Stimulated activated naive B cell treated with anti-CD40 and anti-IgM and Interleukin-4, amounts not matched to agents 10 μg/mL and 1 μg/mL and 100 μg/mL, for 72 hours (primary cell): ENCODE measurements at regions not wholly inside any gene's neighbourhood (a gene's known extent, or its start where the extent isn't known, plus 50 kb on each side); places are given as distances from the start of the nearest gene placed in this dataset.
"Not testable (repeated sequence)": the region's sequence is repeated elsewhere in the genome, so short reads cannot be mapped to it uniquely, and the experiment has no call there.

ENCODE experiments used
- ATAC-seq, 2 donors: fragments of 150-1000 bp; cut with Tn5 transposase; replicated peaks; 2 replicates each; pipeline ENCODE4 v1.10.0; 2021; ENCODE audit warnings: moderate library complexity in 1 of 2
- DNase-seq: peaks from one replicate; pipeline ENCODE4 v3.0.0; 2021
- H3K27ac Mint-ChIP-seq: one replicate; pipeline ENCODE4 v1.8.0; 2022; ENCODE audit warnings: mild to moderate bottlenecking, mixed read lengths
- H3K27me3 Mint-ChIP-seq, 2 donors: one replicate each; pipeline ENCODE4 v1.8.0; 2022; ENCODE audit warnings: mixed read lengths in 2 of 2
- H3K36me3 Mint-ChIP-seq, 2 donors: one replicate each; pipeline ENCODE4 v1.8.0; 2022; ENCODE audit warnings: mixed read lengths in 2 of 2, mild to moderate bottlenecking in 1 of 2
- H3K4me1 Mint-ChIP-seq, 2 donors: one replicate each; pipeline ENCODE4 v1.8.0; 2022; ENCODE audit warnings: mixed read lengths in 2 of 2, mild to moderate bottlenecking in 1 of 2
- H3K4me3 Mint-ChIP-seq, 2 donors: one replicate each; pipeline ENCODE4 v1.8.0; 2022; ENCODE audit warnings: mild to moderate bottlenecking in 2 of 2, mixed read lengths in 2 of 2, moderate library complexity in 1 of 2
- H3K9me3 Mint-ChIP-seq, 2 donors: one replicate each; pipeline ENCODE4 v1.8.0; 2022; ENCODE audit warnings: mixed read lengths in 2 of 2, mild to moderate bottlenecking in 1 of 2

- no peak overlapping the region for H3K4me3 Mint-ChIP-seq
- peaks cover 0 to 2% of the 10 kb centered on the region in 2 donors for H3K4me1 Mint-ChIP-seq
- H3K27me3 Mint-ChIP-seq, result peaks cover 11 to 21% of the 10 kb centered on the region in 2 donors
- DNase-seq, result no peak
- H3K27ac Mint-ChIP-seq, result no peak overlapping the region
- no peaks in the 10 kb centered on the region for H3K36me3 Mint-ChIP-seq
- ATAC-seq, result no peak
- H3K9me3 Mint-ChIP-seq, result no peaks in the 10 kb centered on the region
Measured at GRCh38 chr10:6787091-6787490, 207.0 kb upstream of the PRKCQ start.

GRCh38 chr10:6786579-6787031 lies 206.5 kb upstream of the PRKCQ start:
- Mint-ChIP-seq H3K27ac (no peak overlapping the region), H3K27me3 (peaks cover 11 to 18% of the 10 kb centered on the region in 2 donors), H3K4me3 (no peak overlapping the region), H3K4me1 (peaks cover 3 to 6% of the 10 kb centered on the region in 2 donors), H3K9me3 (no peaks in the 10 kb centered on the region), H3K36me3 (no peaks in the 10 kb centered on the region)
- no peak for ATAC-seq
- DNase-seq, result no peak

- not testable (repeated sequence) for H3K9me3 Mint-ChIP-seq, H3K4me3 Mint-ChIP-seq, H3K36me3 Mint-ChIP-seq, H3K27me3 Mint-ChIP-seq, ATAC-seq, DNase-seq, H3K27ac Mint-ChIP-seq
- peaks cover 12 to 22% of the 10 kb centered on the region in 2 donors for H3K4me1 Mint-ChIP-seq
Measured at GRCh38 chr10:6784429-6784828, 204.4 kb upstream of the PRKCQ start.

GRCh38 chr10:6783471-6783870 lies 203.4 kb upstream of the PRKCQ start:
- H3K4me3 Mint-ChIP-seq, result no peak overlapping the region
- peaks cover 1 to 9% of the 10 kb centered on the region in 2 donors for H3K27me3 Mint-ChIP-seq
- ATAC-seq (no peak), DNase-seq (no peak)
- H3K4me1 Mint-ChIP-seq, result peaks cover 12 to 22% of the 10 kb centered on the region in 2 donors
- no peak overlapping the region for H3K27ac Mint-ChIP-seq
- no peaks in the 10 kb centered on the region for H3K9me3 Mint-ChIP-seq
- H3K36me3 Mint-ChIP-seq, result no peaks in the 10 kb centered on the region

- Mint-ChIP-seq H3K27ac (no peak overlapping the region), H3K4me3 (no peak overlapping the region)
Measured at GRCh38 chr10:6782378-6782777, 202.3 kb upstream of the PRKCQ start.

GRCh38 chr10:6781133-6781770 lies 201.2 kb upstream of the PRKCQ start:
- Mint-ChIP-seq H3K4me1 (peaks cover 12 to 22% of the 10 kb centered on the region in 2 donors), H3K27me3 (peaks cover 12 to 18% of the 10 kb centered on the region in 2 donors)

More at GRCh38 chr10:6782378-6782777, 202.3 kb upstream of the PRKCQ start:
- Mint-ChIP-seq H3K27me3 (peaks cover 11 to 12% of the 10 kb centered on the region in 2 donors), H3K4me1 (peaks cover 12 to 22% of the 10 kb centered on the region in 2 donors), H3K36me3 (no peaks in the 10 kb centered on the region), H3K9me3 (no peaks in the 10 kb centered on the region)
- ATAC-seq (no peak), DNase-seq (no peak)

GRCh38 chr10:6780008-6780677 lies 200.1 kb upstream of the PRKCQ start:
- H3K36me3 Mint-ChIP-seq, result no peaks in the 10 kb centered on the region
- DNase-seq, result no peak
- H3K4me1 Mint-ChIP-seq, result peaks cover 12 to 22% of the 10 kb centered on the region in 2 donors
- peaks cover 23 to 29% of the 10 kb centered on the region in 2 donors for H3K27me3 Mint-ChIP-seq
- no peaks in the 10 kb centered on the region for H3K9me3 Mint-ChIP-seq
- ATAC-seq, result peak; percentile 45 to 63
- no peak overlapping the region for H3K4me3 Mint-ChIP-seq
- no peak overlapping the region for H3K27ac Mint-ChIP-seq

More at GRCh38 chr10:6781133-6781770, 201.2 kb upstream of the PRKCQ start:
- DNase-seq (no peak), ATAC-seq (no peak)
- Mint-ChIP-seq H3K36me3 (no peaks in the 10 kb centered on the region), H3K4me3 (peak overlapping the region in 1 of 2 donors; percentile 23), H3K27ac (no peak overlapping the region), H3K9me3 (no peaks in the 10 kb centered on the region)

GRCh38 chr10:6778992-6779701 lies 199.1 kb upstream of the PRKCQ start:
- H3K27ac Mint-ChIP-seq, result no peak overlapping the region
- ATAC-seq (no peak), DNase-seq (no peak)
- no peak overlapping the region for H3K4me3 Mint-ChIP-seq
- H3K4me1 Mint-ChIP-seq, result peaks cover 12 to 22% of the 10 kb centered on the region in 2 donors
- H3K27me3 Mint-ChIP-seq, result peaks cover 29 to 33% of the 10 kb centered on the region in 2 donors
- H3K36me3 Mint-ChIP-seq, result no peaks in the 10 kb centered on the region
- H3K9me3 Mint-ChIP-seq, result no peaks in the 10 kb centered on the region

GRCh38 chr10:6776170-6776569 lies 196.1 kb upstream of the PRKCQ start:
- Mint-ChIP-seq H3K4me3 (no peak overlapping the region), H3K27me3 (peaks cover 33 to 38% of the 10 kb centered on the region in 2 donors), H3K36me3 (peaks cover 0 to 3% of the 10 kb centered on the region in 2 donors), H3K27ac (no peak overlapping the region), H3K4me1 (peaks cover 5 to 11% of the 10 kb centered on the region in 2 donors), H3K9me3 (peaks cover 1 to 4% of the 10 kb centered on the region in 2 donors)
- DNase-seq (no peak), ATAC-seq (no peak)

- peaks cover 33 to 38% of the 10 kb centered on the region in 2 donors for H3K27me3 Mint-ChIP-seq
- no peak for DNase-seq
- H3K4me1 Mint-ChIP-seq, result no peaks in the 10 kb centered on the region
- H3K36me3 Mint-ChIP-seq, result peaks cover 0 to 3% of the 10 kb centered on the region in 2 donors
- H3K27ac Mint-ChIP-seq, result no peak overlapping the region
- no peak for ATAC-seq
- H3K4me3 Mint-ChIP-seq, result no peak overlapping the region
- peaks cover 3 to 13% of the 10 kb centered on the region in 2 donors for H3K9me3 Mint-ChIP-seq
Measured at GRCh38 chr10:6774406-6774805, 194.3 kb upstream of the PRKCQ start.

GRCh38 chr10:6771331-6771730 lies 191.3 kb upstream of the PRKCQ start:
- ATAC-seq (no peak), DNase-seq (no peak)
- H3K27me3 Mint-ChIP-seq, result peaks cover 16 to 29% of the 10 kb centered on the region in 2 donors
- no peaks in the 10 kb centered on the region for H3K4me1 Mint-ChIP-seq
- peaks cover 3 to 13% of the 10 kb centered on the region in 2 donors for H3K9me3 Mint-ChIP-seq
- no peak overlapping the region for H3K27ac Mint-ChIP-seq
- no peak overlapping the region for H3K4me3 Mint-ChIP-seq
- H3K36me3 Mint-ChIP-seq, result peaks cover 0 to 3% of the 10 kb centered on the region in 2 donors

- H3K9me3 Mint-ChIP-seq, result peaks cover 3 to 13% of the 10 kb centered on the region in 2 donors
- no peaks in the 10 kb centered on the region for H3K4me1 Mint-ChIP-seq
- H3K27me3 Mint-ChIP-seq, result peaks cover 11 to 27% of the 10 kb centered on the region in 2 donors
- DNase-seq (no peak), ATAC-seq (no peak)
- H3K4me3 Mint-ChIP-seq, result no peak overlapping the region
- no peak overlapping the region for H3K27ac Mint-ChIP-seq
- peaks cover 0 to 3% of the 10 kb centered on the region in 2 donors for H3K36me3 Mint-ChIP-seq
Measured at GRCh38 chr10:6770846-6771245, 190.8 kb upstream of the PRKCQ start.

- ATAC-seq (peak; percentile 44 to 47), DNase-seq (peak; percentile 4)
- peaks cover 0 to 3% of the 10 kb centered on the region in 2 donors for H3K36me3 Mint-ChIP-seq
- no peak overlapping the region for H3K4me3 Mint-ChIP-seq
- H3K27ac Mint-ChIP-seq, result no peak overlapping the region
- H3K9me3 Mint-ChIP-seq, result peaks cover 3 to 13% of the 10 kb centered on the region in 2 donors
- peaks cover 1 to 18% of the 10 kb centered on the region in 2 donors for H3K27me3 Mint-ChIP-seq
- H3K4me1 Mint-ChIP-seq, result no peaks in the 10 kb centered on the region
Measured at GRCh38 chr10:6769704-6770417, 189.8 kb upstream of the PRKCQ start.
